GM12865 (cell line): ENCODE measurements at regions not wholly inside any gene's neighbourhood (a gene's known extent, or its start where the extent isn't known, plus 50 kb on each side); places are given as distances from the start of the nearest gene placed in this dataset.

Experiments used
- DNase-seq: peaks from one replicate; pipeline ENCODE4 v3.0.0; 2010; ENCODE audit warnings: low read depth
- H3K4me3 ChIP-seq: 2 replicates; pipeline ENCODE4 v1.5.1; 2011; ENCODE audit warnings: mild to moderate bottlenecking, low read depth, low read length, control low read depth
- TF ChIP-seq, protein P1 (sequence below): IDR thresholded peaks from 2 replicates; pipeline ENCODE4 v1.5.1; 2011; ENCODE audit warnings: low read length, control low read depth, low read depth, inconsistent platforms; ENCODE audit not compliant: insufficient read depth; ENCODE audit errors: missing control alignments

DNA sequence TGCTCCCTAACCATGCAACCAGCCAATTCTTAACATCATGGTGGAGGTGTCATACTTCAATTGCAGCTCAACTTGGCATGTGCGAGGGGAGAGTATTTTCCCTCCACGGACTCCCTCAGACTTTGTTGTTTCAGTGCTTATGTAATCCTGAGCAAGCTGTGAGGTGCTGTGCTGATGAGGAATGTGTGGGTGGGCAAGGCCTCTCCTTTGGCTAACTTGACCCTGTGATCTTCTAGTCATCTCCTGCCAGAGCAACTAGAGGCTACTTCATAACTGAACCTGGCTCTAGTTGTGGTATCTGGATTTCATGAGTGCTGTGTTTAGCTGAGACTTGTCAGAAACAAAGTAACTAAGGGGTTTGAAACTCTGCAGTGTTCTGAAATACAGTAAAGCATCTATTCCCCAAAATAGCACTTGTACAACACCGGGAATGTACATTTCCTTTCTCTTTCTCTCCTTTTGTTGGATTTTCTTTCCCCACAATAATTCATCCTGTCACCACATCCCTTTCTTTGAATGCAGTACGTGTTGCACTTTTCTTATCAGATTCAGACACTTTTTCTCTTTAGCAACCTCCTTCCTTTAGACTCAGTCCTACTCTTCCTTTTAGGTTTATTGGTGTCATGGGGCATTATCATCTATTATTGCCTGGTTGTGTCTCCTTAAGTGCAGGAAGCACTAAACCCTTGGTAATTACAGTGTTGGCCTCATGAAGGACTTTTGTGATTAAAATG is 415.2 kb upstream of the NR3C2 start:
- no peak for DNase-seq
- H3K4me3 ChIP-seq = no peak overlapping the region
- TF ChIP-seq, protein P1, sequence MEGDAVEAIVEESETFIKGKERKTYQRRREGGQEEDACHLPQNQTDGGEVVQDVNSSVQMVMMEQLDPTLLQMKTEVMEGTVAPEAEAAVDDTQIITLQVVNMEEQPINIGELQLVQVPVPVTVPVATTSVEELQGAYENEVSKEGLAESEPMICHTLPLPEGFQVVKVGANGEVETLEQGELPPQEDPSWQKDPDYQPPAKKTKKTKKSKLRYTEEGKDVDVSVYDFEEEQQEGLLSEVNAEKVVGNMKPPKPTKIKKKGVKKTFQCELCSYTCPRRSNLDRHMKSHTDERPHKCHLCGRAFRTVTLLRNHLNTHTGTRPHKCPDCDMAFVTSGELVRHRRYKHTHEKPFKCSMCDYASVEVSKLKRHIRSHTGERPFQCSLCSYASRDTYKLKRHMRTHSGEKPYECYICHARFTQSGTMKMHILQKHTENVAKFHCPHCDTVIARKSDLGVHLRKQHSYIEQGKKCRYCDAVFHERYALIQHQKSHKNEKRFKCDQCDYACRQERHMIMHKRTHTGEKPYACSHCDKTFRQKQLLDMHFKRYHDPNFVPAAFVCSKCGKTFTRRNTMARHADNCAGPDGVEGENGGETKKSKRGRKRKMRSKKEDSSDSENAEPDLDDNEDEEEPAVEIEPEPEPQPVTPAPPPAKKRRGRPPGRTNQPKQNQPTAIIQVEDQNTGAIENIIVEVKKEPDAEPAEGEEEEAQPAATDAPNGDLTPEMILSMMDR = no peak

DNA sequence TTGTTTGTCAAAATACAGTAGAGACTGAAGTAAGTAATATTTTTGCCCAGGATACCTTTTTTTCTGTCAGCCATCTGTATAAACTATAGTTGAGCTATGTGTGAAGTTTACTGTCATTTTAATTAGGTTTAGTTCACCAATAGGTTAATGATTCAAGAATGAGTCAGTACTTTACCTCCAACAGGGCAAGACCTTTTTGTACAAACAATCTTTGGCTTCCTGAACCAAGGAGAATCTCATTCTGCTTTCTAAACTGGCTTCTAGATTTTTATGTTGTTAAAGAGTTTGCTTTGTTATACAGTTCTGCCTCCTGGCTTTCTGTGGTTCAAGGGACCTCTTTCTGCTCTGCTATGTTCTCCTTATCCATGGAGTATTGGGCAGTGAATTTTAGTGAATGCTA is 412.0 kb upstream of the NR3C2 start:
- no peak overlapping the region for H3K4me3 ChIP-seq
- TF ChIP-seq, protein P1 = no peak
- DNase-seq = no peak

DNA sequence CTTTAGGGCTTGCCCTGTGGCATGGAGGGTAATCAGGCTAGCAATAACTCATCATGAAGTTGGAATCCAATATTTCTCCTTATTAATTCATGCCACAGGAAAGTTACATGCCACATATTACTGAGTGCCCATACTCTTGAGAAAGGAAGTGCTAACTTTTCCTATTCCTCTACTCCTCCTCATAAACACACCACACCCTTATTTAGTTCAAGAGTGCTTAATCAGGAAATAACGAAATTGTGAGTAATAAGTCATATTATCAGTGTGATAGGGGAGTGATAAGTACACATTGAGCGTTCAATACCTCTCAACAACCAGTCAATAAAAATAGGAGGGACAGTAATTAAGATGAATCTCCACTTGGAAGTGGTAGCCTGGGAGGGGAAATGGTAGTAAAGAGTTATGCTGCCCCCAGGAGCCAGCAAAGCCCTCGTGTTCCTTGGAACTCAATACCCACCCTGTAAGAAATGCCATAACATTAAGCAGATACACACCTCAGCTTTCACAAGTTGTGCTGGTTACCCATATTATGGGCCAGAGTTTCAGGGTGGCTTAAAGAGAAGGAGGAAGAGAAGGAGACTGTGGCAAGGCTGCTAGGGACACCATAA is 410.0 kb upstream of the NR3C2 start:
- no peak for DNase-seq
- H3K4me3 ChIP-seq = no peak overlapping the region
- TF ChIP-seq, protein P1 = no peak

DNA sequence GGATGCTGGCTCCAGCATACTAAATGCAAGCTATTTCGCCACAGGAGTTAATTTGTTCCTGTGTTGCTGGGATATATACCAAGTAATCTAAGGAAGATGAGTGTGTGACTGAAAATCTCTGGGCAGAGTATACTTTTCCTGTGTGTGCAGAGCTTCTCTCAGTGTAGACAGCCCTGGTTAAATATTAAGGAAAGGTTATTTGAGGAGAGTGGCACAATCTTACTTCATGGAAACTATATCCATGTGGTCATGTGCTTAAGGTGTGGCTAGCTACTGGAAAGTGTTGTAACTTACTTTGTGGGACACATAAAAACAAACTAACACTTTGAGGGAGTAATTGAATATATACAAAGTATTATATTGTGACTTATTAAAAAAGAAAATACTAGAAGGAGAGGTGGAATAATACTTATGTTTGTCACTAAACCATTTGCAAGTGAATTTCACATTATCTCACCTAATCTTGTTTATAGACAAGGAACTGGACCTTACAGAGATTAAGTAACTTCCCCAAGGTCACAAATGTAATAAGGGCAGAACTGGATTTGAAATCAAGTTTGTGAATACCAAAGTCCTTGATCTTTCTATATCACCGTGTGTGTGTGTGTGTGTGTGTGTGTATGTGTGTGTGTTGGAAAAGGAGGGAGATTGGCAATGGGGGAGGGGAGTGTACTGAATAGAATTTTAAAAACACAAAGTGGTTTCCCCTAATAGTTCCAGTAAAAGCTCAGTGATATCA is 408.2 kb upstream of the NR3C2 start:
- H3K4me3 ChIP-seq = no peak overlapping the region
- TF ChIP-seq, protein P1 = no peak
- DNase-seq = no peak

DNA sequence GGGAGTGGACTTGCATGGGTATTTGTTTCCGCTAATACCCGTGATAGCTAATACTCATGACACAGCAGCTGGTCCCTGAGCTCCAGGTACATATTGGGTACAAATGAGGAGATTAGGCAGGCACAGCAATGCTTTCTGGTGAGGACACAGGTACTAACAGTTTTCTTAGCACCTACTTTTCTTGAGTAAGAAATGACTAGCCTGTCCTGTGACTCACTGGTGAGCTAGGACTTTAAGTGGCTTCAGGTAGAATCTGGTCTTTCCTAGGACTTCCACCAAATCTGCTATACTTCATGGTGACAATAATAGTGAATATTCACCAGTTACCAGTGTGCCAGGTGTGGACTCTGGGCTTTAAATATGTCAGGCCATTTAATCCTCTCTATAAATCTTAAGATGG is 407.4 kb upstream of the NR3C2 start:
- DNase-seq = no peak
- no peak overlapping the region for H3K4me3 ChIP-seq
- TF ChIP-seq, protein P1 = no peak

DNA sequence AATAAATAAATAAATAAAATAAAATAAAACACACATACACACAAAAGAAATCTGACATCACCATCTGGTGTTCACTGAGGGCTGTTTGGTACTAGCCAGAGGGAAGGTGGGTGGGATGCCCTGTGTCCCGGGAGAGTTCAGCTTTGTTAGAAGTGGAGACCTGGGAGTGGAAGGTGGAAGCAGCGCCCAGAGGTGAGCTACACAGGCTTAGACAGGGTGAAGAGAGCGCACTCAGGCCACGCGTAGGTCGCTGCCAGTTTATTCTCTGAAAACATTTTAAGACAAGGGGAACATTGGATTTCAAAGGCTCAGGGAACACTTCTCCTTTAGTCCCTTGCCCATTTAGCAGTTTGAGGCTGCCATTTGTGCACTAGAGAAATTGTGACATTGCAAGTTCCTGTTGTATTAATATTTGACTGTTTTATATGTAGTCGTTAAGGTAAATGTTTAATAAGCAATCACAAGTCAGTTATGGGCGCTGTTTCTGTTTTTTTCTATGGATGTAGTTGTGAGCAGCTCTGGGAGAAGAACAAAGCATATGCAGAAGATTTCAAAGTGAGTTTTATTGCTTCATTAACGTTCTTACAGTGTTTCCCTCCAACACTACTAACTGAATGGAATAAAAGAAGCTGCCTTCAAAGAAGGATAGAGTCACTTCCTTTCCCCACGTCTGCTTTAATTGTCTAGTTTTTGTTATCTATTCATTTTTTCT is 405.5 kb upstream of the NR3C2 start:
- TF ChIP-seq, protein P1 = no peak
- H3K4me3 ChIP-seq = no peak overlapping the region
- DNase-seq = no peak
